ENCODE measurements at regions not wholly inside any gene's neighbourhood (a gene's known extent, or its start where the extent isn't known, plus 50 kb on each side); places are given as distances from the start of the nearest gene placed in this dataset.

- H3K36me3 ChIP-seq (ENCODE audit: low read depth): no peaks in the 10 kb centered on the region
- H3K4me3 ChIP-seq: no peak overlapping the region
- intact Hi-C loops (cut with DNase I, micrococcal nuclease): no loop called here
- no peaks in the 10 kb centered on the region for H3K4me1 ChIP-seq (ENCODE audit: low read depth)
- TF ChIP-seq CTCF (IDR thresholded peaks at IDR 0.05): no peak
- DNase-seq (no peak), ATAC-seq (no peak)
- H3K9me3 ChIP-seq: no peaks in the 10 kb centered on the region
Measured at GRCh38 chr18:43877616-43878321, 600.5 kb upstream of the SYT4 start.

- no peak for TF ChIP-seq CTCF (IDR thresholded peaks at IDR 0.05)
- no peaks in the 10 kb centered on the region for H3K36me3 ChIP-seq (ENCODE audit: low read depth)
- no peak for ATAC-seq
- no peak overlapping the region for H3K4me3 ChIP-seq
- no peaks in the 10 kb centered on the region for H3K9me3 ChIP-seq
- no peaks in the 10 kb centered on the region for H3K4me1 ChIP-seq (ENCODE audit: low read depth)
- no peak for DNase-seq
- intact Hi-C loops (cut with DNase I, micrococcal nuclease): no loop called here
Measured at GRCh38 chr18:43879415-43879814, 602.1 kb upstream of the SYT4 start.

DNA sequence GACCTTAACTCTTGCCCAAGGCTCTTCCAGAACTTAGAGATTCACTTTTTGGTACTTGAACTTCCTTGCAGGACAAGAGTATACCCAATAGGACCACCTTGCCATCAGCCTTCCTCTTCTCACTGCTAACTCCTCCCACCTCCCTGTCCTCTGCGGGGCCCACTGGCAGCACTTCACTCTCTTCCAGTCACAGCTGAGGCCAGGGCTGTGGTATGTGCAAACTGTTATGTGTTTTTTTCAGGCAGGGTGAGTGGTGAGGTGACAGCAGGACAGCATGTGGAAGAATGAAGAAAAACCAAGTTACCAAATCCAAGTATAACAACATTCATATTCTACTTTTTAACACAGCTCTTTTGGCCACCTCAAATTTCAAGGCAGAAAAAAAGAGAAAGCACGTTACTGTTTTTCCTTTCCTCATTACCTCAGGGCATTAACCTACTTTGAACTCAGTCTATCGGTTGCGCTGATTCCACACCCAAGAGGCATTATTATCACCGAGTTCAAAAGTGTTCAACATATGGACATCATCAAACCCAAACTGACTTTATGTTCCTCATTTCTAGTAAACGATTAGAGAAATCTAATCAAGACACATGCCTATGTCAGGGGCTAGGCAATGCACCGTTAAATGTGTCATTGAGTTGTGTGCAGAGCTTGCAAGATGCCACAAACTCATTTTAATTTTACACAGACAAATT is 605.2 kb upstream of the SYT4 start:
- ATAC-seq (no peak), DNase-seq (no peak)
- no peak for TF ChIP-seq CTCF (IDR thresholded peaks at IDR 0.05)
- no peaks in the 10 kb centered on the region for H3K36me3 ChIP-seq (ENCODE audit: low read depth)
- no peaks in the 10 kb centered on the region for H3K9me3 ChIP-seq
- no peaks in the 10 kb centered on the region for H3K4me1 ChIP-seq (ENCODE audit: low read depth)
- no peak overlapping the region for H3K4me3 ChIP-seq
- intact Hi-C loops (cut with DNase I, micrococcal nuclease): no loop called here

- DNase-seq (no peak), ATAC-seq (no peak)
- no peaks in the 10 kb centered on the region for H3K9me3 ChIP-seq
- TF ChIP-seq CTCF (IDR thresholded peaks at IDR 0.05): no peak
- intact Hi-C loops (cut with DNase I, micrococcal nuclease): no loop called here
- H3K4me3 ChIP-seq: no peak overlapping the region
- H3K36me3 ChIP-seq (ENCODE audit: low read depth): no peaks in the 10 kb centered on the region
- no peaks in the 10 kb centered on the region for H3K4me1 ChIP-seq (ENCODE audit: low read depth)
Measured at GRCh38 chr18:43883886-43884285, 606.6 kb upstream of the SYT4 start.

DNA sequence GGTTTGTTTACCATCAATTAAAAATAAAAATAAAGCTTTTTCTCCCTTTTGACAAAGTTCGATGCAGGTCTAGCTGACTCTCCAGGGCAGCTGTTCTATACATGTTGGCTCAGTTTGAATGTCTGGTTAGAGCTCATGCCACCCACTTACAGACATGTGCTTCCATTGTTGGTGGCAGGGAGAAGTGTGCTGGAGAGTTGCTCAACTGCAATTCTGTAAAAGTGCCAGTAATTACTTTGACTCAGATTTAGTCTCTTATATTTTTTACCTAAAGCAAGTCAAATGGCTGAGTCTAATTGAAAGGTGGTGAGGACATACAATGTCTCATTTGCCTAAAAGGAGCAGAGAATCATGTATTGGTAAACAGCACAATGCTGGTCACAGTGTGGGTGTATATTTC is 609.1 kb upstream of the SYT4 start:
- Histone ChIP-seq H3K9me3 (no peaks in the 10 kb centered on the region), H3K4me1 (ENCODE audit: low read depth) (no peaks in the 10 kb centered on the region), H3K36me3 (ENCODE audit: low read depth) (no peaks in the 10 kb centered on the region), H3K4me3 (no peak overlapping the region)
- TF ChIP-seq CTCF (IDR thresholded peaks at IDR 0.05): no peak
- no peak for DNase-seq
- ATAC-seq: no peak
- intact Hi-C loops (cut with DNase I, micrococcal nuclease): no loop called here
